DOHH2 (cell line): ENCODE measurements at regions not wholly inside any gene's neighbourhood (a gene's known extent, or its start where the extent isn't known, plus 50 kb on each side); places are given as distances from the start of the nearest gene placed in this dataset.

Experiments used
- H3F3A ChIP-seq: fragments of 200-600 bp; sonication (generic), shearing (Covaris generic); 2 replicates; pipeline ENCODE4 v1.6.0; 2016; ENCODE audit warnings: antibody characterized with exemption, mild to moderate bottlenecking; ENCODE audit not compliant: control insufficient read depth, insufficient read depth
- H3K27ac ChIP-seq: fragments of 200-600 bp; sonication (generic); 2 replicates; pipeline ENCODE4 v1.5.1; 2014; ENCODE audit warnings: low read depth, mild to moderate bottlenecking, low read length, moderate library complexity
- H3K27me3 ChIP-seq: fragments of 200-600 bp; sonication (generic); 2 replicates; pipeline ENCODE4 v1.6.1; 2014; ENCODE audit warnings: mild to moderate bottlenecking, low read length, mixed read lengths; ENCODE audit not compliant: control insufficient read depth
- H3K36me3 ChIP-seq: fragments of 200-600 bp; sonication (generic); 2 replicates; pipeline ENCODE4 v1.6.1; 2014; ENCODE audit warnings: mild to moderate bottlenecking, low read length, moderate library complexity, mixed read lengths; ENCODE audit not compliant: control insufficient read depth
- H3K4me1 ChIP-seq: fragments of 200-600 bp; sonication (generic); 2 replicates; pipeline ENCODE4 v1.6.1; 2014; ENCODE audit warnings: mild to moderate bottlenecking, low read length, mixed read lengths; ENCODE audit not compliant: control insufficient read depth
- H3K4me2 ChIP-seq: fragments of 200-600 bp; sonication (generic); 2 replicates; pipeline ENCODE4 v1.6.0; 2014; ENCODE audit warnings: mild to moderate bottlenecking, low read length, moderate library complexity
- H3K4me3 ChIP-seq: fragments of 200-600 bp; sonication (generic); 2 replicates; pipeline ENCODE4 v1.5.1; 2014; ENCODE audit warnings: mild to moderate bottlenecking, low read length, mixed read lengths
- H3K79me2 ChIP-seq: fragments of 200-600 bp; sonication (generic); 2 replicates; pipeline ENCODE4 v1.6.1; 2014; ENCODE audit warnings: mild to moderate bottlenecking, low read length, mixed read lengths; ENCODE audit not compliant: control insufficient read depth
- H3K9me2 ChIP-seq: fragments of 200-600 bp; sonication (generic); replicated peaks from 2 replicates; pipeline ENCODE4 v1.6.1; 2014; ENCODE audit warnings: mild to moderate bottlenecking, low read length, mixed read lengths; ENCODE audit not compliant: control insufficient read depth
- H3K9me3 ChIP-seq: fragments of 200-600 bp; sonication (generic); 2 replicates; pipeline ENCODE4 v1.6.1; 2014; ENCODE audit warnings: antibody characterized with exemption, low read length, mixed read lengths; ENCODE audit not compliant: control insufficient read depth, insufficient read depth
- H4K20me1 ChIP-seq: fragments of 200-600 bp; sonication (generic); 2 replicates; pipeline ENCODE4 v1.6.0; 2014; ENCODE audit warnings: low read depth, mild to moderate bottlenecking, antibody characterized with exemption, low read length, moderate library complexity; ENCODE audit not compliant: control insufficient read depth, insufficient read depth
- CTCF ChIP-seq: fragments of 200-600 bp; sonication (generic); IDR thresholded peaks from one replicate; pipeline ENCODE4 v1.5.1; 2014; ENCODE audit warnings: antibody characterized with exemption, mild to moderate bottlenecking, low read depth, low read length; ENCODE audit not compliant: poor library complexity, severe bottlenecking
- EZH2phosphoT487 ChIP-seq: fragments of 200-600 bp; sonication (generic); IDR thresholded peaks from 2 replicates; pipeline ENCODE4 v1.6.1; 2017; ENCODE audit warnings: borderline replicate concordance, mild to moderate bottlenecking, antibody characterized with exemption, low read length, moderate library complexity, mixed read lengths

GRCh38 chr1:58238846-58239245, 307.7 kb downstream of the OMA1 start:
- no peaks in the 10 kb centered on the region for H3K9me3 ChIP-seq
- no peaks in the 10 kb centered on the region for H3K79me2 ChIP-seq
- no peaks in the 10 kb centered on the region for H3K9me2 ChIP-seq
- no peak overlapping the region for H3K4me3 ChIP-seq
- no peak overlapping the region for H3K27ac ChIP-seq
- no peaks in the 10 kb centered on the region for H4K20me1 ChIP-seq
- H3K36me3 ChIP-seq = no peaks in the 10 kb centered on the region
- TF ChIP-seq CTCF = no peak
- no peak for TF ChIP-seq EZH2phosphoT487
- no peaks in the 10 kb centered on the region for H3K4me1 ChIP-seq
- peaks cover 3% of the 10 kb centered on the region; the same call in 1 of the 2 replicates for H3K27me3 ChIP-seq
- no peak overlapping the region for H3K4me2 ChIP-seq
- H3F3A ChIP-seq = no peaks in the 10 kb centered on the region

- no peaks in the 10 kb centered on the region for H3K9me3 ChIP-seq
- H3K27ac ChIP-seq = no peak overlapping the region
- no peak overlapping the region for H3K4me2 ChIP-seq
- H3K36me3 ChIP-seq = no peaks in the 10 kb centered on the region
- no peaks in the 10 kb centered on the region for H3K9me2 ChIP-seq
- no peak for TF ChIP-seq EZH2phosphoT487
- TF ChIP-seq CTCF = no peak
- no peak overlapping the region for H3K4me3 ChIP-seq
- no peaks in the 10 kb centered on the region for H3K79me2 ChIP-seq
- no peaks in the 10 kb centered on the region for H4K20me1 ChIP-seq
- H3F3A ChIP-seq = no peaks in the 10 kb centered on the region
- H3K4me1 ChIP-seq = no peaks in the 10 kb centered on the region
- H3K27me3 ChIP-seq = 0 out of 2 replicates have a peak, but pooled peaks cover 2% of the 10 kb centered on the region
Measured at GRCh38 chr1:58233729-58234128, 312.8 kb downstream of the OMA1 start.

GRCh38 chr1:58231204-58231603, 315.3 kb downstream of the OMA1 start:
- no peaks in the 10 kb centered on the region for H3K36me3 ChIP-seq
- H3K9me3 ChIP-seq = no peaks in the 10 kb centered on the region
- no peaks in the 10 kb centered on the region for H3K9me2 ChIP-seq
- no peak overlapping the region for H3K4me2 ChIP-seq
- no peaks in the 10 kb centered on the region for H3K4me1 ChIP-seq
- H3K27me3 ChIP-seq = 0 out of 2 replicates have a peak, but pooled peaks cover 2% of the 10 kb centered on the region
- H3K4me3 ChIP-seq = no peak overlapping the region
- TF ChIP-seq CTCF (no peak), EZH2phosphoT487 (no peak)
- H3F3A ChIP-seq = no peaks in the 10 kb centered on the region
- no peaks in the 10 kb centered on the region for H4K20me1 ChIP-seq
- H3K79me2 ChIP-seq = no peaks in the 10 kb centered on the region
- H3K27ac ChIP-seq = no peak overlapping the region

GRCh38 chr1:58227604-58228003, 318.9 kb downstream of the OMA1 start:
- no peak for TF ChIP-seq CTCF
- TF ChIP-seq EZH2phosphoT487 = no peak
- no peaks in the 10 kb centered on the region for H3K9me3 ChIP-seq
- no peak overlapping the region for H3K27ac ChIP-seq
- H3K4me2 ChIP-seq = no peak overlapping the region
- no peaks in the 10 kb centered on the region for H3K27me3 ChIP-seq
- H3K79me2 ChIP-seq = no peaks in the 10 kb centered on the region
- H3K36me3 ChIP-seq = no peaks in the 10 kb centered on the region
- no peaks in the 10 kb centered on the region for H3K9me2 ChIP-seq
- H3K4me1 ChIP-seq = no peaks in the 10 kb centered on the region
- no peaks in the 10 kb centered on the region for H3F3A ChIP-seq
- H3K4me3 ChIP-seq = no peak overlapping the region
- H4K20me1 ChIP-seq = no peaks in the 10 kb centered on the region
